Stimulated activated CD4-positive, alpha-beta T cell treated with anti-CD3 and anti-CD28 coated beads, Interleukin-2, amount 100 ng/mL, for 48 hours (primary cell): ENCODE measurements at regions not wholly inside any gene's neighbourhood (a gene's known extent, or its start where the extent isn't known, plus 50 kb on each side); places are given as distances from the start of the nearest gene placed in this dataset.

Experiments used
- DNase-seq, 2 donors: peaks; one replicate each; pipeline ENCODE4 v3.0.0-alpha.2; 2020

GRCh38 chr5:31097851-31098250, 95.6 kb upstream of the CDH6 start:
- no peak for DNase-seq

DNA sequence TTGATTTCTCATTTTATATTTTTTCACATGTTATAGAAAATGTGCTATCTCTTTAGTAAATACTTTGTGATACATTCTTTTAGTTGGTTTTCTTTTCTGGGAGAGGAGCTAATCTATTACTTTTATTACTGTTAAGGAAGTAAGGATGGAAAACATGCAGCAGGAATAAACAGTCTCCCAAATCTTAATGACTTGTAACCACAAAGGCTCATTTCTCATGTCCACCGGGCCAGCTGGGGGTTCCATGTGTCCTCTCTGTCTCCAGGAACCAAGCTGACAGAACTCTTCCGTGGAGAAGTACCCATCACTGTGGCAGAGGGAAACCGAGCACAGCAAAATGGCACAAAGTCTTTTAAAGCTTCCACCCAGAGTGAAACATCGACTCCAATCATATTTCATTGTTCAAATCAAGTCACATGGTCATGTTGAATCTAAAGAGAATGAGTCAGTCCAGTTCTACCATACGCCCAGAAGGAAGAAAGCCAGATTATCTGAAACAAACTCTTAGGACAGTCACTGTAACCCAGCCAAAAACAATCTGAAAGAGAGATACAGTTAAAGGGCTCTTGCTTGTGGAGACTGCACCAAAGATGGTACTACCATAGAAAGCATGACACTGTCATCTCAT, 97.1 kb upstream of the CDH6 start:
- no peak for DNase-seq

- no peak for DNase-seq
Measured at GRCh38 chr5:31095796-31096195, 97.7 kb upstream of the CDH6 start.

DNA sequence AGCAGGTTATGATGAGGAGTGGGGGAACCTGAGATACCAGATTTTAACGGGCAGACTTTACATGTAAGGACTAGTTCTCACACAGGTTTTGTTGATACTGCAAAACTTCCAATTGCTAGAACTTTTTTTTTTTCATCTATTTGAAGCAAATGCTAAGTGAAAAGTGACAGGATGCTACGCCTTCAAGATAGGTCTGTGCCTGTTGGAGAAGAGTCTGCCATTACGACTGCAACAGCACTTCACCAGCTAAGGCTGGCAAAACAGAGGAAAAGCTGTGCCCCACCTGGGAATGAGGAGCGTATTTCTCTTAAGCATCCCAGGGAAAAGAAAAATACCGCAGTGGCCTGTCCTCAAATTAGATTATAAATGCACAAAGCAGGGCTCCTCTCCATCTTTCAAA, 102.0 kb upstream of the CDH6 start:
- no peak for DNase-seq

DNA sequence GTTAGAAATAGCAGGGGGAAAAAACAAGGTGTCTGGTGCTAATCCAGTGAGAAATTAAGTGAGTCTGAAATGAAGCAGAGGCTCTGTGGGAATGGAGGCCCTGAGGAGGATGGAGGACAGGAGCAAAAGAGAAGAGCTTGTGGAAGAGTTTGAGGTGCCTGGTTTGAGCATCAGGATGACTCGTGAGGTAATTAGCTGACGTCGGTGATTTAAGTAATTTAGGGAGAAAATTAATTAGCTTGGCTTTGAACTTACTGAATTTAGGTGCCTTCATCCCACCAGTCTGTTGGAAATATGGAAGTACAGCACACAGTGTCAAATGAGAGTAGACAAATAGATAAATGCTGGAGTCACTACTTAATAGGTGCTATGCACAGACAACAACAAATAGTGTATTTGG, 103.0 kb upstream of the CDH6 start:
- no peak for DNase-seq

GRCh38 chr5:31086839-31087415, 106.6 kb upstream of the CDH6 start:
- DNase-seq = no peak

- no peak for DNase-seq
Measured at GRCh38 chr5:31084871-31085270, 108.6 kb upstream of the CDH6 start.

DNA sequence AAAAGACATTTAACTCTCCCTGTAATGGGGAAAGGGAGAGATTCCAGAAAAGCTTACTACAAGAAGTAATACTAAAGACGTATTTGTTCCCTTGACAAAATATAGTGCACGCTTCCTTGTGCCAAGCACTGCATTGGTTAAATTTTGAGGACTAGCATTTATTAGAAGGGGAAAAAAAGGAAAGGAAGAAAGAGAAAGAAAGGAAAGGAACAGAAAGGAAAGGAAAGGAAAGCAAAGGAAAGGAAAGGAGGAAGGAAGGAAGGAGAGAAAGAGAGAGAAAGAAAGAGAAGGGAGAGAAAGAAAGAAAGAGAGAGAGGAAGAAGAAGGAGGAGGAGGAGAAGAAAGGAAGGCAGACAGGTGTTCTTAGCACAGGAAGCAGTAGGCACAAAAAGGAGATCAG, 110.1 kb upstream of the CDH6 start:
- DNase-seq = no peak

DNA sequence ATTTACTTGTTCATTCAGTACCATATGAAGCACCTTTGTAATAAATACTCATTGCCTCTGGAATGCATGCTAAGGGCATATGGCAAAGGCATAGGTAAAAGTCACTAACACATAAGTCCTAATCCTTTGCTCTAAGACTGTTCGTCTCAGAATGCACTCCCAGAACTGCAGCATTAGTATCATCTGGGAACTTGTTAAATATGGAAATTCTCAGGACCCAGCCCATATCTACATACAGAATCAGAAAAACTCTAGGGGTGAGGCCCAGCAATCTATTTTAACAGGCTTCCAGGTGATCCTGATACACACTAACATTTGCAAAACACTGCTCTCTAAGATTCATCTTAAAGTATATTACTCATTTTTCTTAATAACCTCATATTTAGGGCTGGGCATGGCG, 113.8 kb upstream of the CDH6 start:
- no peak for DNase-seq

DNA sequence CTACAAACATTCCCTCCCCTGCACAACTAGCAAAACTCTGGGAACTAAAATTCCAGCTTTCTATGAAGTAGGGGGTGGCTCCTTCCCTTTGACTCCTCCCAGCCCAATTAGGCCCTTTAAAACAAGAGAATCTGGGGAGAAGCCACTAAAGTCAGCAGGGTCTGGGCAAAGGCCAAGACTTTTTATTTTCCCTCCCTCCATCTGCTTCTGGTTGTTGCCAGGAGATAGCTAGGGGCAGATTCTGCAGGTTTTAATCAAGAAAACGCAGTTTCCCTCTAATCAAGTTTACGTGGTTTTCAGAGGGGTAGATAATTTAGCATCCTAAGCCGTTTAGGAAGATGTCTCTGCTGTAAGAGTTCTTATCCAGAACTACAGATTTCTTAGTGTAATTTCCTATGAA, 114.5 kb upstream of the CDH6 start:
- DNase-seq = no peak

DNA sequence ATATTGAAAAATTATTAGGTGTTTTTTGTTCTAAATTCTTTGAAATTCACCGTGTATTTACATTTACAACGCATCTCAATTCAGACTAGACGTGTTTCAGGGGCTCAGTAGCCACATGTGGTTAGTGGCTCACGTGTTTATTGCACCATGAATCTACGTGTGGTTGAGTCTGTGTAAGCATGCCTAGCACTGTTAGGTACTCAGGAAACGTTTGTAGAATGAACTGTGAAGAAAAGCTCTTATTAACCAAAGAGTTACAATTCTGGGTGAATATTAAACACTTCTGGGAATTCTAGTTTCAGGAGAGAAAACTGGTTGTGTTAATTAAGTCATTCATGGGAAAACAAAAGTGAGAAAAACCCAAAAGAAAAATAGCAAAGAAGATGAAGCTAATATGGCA, 117.5 kb upstream of the CDH6 start:
- DNase-seq = no peak

- no peak for DNase-seq
Measured at GRCh38 chr5:31068287-31068686, 125.2 kb upstream of the CDH6 start.

DNA sequence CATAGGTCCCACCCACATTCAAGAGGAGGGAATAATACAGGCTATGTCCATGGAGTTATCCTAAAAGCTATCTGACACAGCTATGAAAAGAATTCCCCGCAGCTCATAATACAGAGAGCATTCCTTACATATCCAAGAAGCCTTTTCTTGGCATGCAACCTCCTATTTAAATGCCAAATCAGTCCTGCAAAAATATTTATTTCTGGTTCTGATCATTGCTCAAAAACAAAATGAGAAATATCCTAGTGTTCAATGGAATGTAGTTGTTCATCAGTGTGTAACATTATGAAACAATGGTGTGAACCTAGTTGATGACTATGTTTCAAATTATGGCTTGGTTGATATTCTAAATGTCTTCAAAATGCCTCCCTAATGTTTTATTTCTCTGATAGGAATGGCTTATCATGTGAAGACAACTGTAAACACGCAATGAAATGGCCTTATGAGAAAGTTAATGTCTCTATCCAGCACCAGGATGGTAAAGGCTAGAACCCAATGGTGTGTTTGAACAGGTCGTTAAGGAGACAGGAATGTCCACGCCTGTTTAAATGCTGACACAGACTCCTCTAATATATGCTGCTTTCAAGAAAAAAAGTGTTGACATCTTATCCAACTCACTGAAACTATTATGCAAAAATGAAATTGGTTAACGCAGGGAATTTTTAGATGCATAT, 126.7 kb upstream of the CDH6 start:
- no peak for DNase-seq

DNA sequence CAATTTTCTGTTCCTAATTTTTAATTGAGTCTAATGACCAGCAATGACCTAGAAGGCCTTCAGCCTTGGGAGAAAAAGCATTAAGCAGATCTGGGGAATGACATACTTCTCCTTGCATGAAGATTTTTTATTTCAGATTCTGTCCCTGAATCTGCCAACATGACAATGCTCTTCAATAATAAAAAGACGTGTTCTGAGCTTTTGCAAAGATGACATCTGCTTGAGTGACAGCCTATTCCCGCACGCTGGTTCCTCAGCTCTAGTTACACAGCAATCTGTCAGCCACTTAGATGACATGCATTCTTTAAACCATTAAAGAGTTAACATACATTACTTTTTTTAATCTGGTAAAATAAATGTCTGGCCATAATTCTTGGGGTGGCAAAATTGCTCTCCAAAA, 129.3 kb upstream of the CDH6 start:
- no peak for DNase-seq

DNA sequence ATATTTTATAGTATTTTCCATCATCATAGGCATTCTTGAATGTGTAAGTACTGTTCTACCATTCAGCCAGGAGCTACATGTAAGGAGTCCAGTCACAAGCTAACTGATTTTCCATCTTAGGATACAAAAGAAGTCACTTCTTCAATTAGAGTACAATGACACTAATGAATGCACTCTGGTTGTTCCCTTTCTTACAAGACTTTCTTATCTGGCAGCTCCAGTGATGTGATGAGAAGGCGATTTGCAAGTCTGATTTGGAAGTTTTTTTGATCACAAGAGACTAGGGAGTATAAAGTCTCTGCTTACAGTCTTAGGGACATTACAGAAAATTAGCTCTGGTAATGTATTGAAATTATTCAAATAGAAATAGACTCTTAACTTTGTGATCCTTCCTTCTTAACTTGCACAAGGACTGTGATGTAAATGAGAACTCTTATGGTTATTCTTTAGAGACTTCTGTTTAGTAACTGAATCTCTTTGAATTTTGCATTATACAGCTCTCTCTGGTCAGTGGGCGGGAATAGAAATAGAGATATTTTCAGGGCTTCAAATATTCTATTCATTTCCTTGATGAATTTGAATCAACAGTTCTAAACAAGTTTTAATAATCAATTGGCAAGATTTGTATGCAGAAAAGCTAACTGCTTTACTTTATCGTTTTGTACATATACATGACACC, 130.4 kb upstream of the CDH6 start:
- DNase-seq = no peak

- DNase-seq = no peak
Measured at GRCh38 chr5:31059889-31060288, 133.6 kb upstream of the CDH6 start.

GRCh38 chr5:31054453-31054852, 139.0 kb upstream of the CDH6 start:
- DNase-seq = no peak

DNA sequence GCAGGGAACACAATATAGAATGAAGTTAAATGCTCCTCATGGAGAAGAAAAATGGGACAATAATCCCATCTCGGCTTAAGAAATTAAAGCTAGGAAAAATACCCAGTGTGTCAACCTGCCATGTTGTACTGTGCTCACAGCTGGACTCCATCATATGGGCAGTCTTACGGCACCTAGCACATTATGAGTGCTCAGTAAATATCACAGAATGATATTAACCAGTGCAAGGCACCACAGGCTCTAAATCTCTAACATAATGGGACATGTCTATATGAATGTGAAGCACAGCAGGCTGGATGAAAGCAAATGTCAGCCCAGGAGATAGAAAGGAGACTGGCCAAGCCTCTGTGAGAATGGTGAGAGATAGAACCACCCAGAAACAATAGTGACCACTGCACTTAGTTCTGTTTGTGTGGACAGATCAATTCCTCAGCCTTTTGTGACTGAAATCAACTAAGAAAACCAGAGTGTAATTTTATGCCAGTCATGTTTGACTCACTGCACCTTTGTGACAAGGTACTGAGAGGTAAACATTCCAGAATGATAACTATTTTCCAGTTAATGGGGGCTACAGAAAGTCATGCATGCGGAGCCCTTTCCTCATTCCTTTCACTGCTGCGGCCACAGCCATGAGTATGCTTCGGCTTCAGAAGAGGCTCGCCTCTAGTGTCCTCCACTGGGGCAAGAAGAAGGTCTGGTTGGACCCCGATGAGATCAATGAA, 140.4 kb upstream of the CDH6 start:
- DNase-seq = no peak

DNA sequence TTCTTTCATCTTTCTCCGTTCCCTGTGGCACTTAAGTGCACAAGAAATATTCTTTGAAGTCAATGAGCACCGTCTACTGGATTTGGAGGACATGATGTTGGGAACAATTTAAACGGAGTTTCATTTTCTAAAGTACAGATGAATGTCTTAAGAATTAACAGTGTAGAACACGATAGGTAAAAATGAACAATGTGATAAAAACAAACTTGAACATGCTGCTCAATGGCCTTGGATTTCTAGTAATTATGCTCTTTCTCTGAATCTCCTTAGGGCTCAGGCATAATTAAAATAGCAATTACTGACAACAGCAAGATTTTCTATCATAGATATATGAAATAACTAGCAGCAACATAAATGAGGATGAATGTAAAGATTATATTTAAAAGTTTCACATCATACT, 142.2 kb upstream of the CDH6 start:
- DNase-seq = no peak

DNA sequence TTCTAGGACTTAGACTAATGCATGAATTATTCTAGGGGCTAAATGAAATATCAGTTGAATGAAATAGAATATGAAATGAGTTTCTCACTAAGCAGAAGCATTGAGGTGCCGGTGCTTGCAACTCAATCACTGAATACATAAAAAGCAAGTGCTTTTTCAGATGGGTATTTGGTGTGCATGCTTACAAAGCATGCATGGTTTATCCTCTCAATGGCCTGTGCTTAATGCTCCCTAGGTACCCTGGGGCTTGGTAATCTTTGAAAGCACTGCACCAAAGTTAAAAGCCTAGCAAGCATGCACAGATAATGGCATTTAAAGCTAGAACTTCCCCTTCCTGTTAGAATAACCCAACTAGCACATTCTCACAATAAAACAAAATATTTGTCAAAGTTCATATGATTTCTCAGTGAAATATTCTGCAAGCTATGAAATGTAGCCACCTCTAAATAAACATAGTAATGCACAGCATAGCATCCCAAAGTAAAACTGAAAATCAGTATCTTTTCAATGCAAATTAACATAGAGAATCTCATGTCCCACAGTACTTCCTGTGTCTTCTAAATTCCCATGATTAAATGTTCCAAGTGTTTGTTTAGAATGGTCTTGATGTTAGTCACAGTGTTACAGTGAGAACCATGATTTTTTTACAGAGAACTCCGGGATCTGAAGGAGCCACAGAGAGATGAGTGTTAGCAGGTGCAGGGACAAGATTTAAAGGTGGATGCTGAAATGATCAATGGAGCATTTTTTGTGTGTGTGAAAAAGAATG, 143.4 kb upstream of the CDH6 start:
- no peak for DNase-seq

- no peak for DNase-seq
Measured at GRCh38 chr5:31049461-31049860, 144.0 kb upstream of the CDH6 start.
